HL-60 (cell line): ENCODE measurements at regions not wholly inside any gene's neighbourhood (a gene's known extent, or its start where the extent isn't known, plus 50 kb on each side); places are given as distances from the start of the nearest gene placed in this dataset.

Source experiments
- GABPA ChIP-seq: IDR thresholded peaks from 2 replicates; pipeline ENCODE4 v1.6.1; 2012; ENCODE audit warnings: low read depth
- POLR2AphosphoS5 ChIP-seq: IDR thresholded peaks from 2 replicates; pipeline ENCODE4 v1.6.1; 2012; ENCODE audit warnings: low read depth
- TF ChIP-seq, protein P1 (sequence below): IDR thresholded peaks from one replicate; pipeline ENCODE4 v1.5.1; 2011; ENCODE audit warnings: low read length, control low read depth, inconsistent platforms; ENCODE audit not compliant: insufficient read depth

- TF ChIP-seq, protein P1, sequence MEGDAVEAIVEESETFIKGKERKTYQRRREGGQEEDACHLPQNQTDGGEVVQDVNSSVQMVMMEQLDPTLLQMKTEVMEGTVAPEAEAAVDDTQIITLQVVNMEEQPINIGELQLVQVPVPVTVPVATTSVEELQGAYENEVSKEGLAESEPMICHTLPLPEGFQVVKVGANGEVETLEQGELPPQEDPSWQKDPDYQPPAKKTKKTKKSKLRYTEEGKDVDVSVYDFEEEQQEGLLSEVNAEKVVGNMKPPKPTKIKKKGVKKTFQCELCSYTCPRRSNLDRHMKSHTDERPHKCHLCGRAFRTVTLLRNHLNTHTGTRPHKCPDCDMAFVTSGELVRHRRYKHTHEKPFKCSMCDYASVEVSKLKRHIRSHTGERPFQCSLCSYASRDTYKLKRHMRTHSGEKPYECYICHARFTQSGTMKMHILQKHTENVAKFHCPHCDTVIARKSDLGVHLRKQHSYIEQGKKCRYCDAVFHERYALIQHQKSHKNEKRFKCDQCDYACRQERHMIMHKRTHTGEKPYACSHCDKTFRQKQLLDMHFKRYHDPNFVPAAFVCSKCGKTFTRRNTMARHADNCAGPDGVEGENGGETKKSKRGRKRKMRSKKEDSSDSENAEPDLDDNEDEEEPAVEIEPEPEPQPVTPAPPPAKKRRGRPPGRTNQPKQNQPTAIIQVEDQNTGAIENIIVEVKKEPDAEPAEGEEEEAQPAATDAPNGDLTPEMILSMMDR: no peak
- TF ChIP-seq GABPA: no peak
- no peak for TF ChIP-seq POLR2AphosphoS5
These were observed 82.7 kb upstream of the CD302 start for GRCh38 chr2:159880729-159881128.
